B cell (primary cell): ENCODE measurements at regions not wholly inside any gene's neighbourhood (a gene's known extent, or its start where the extent isn't known, plus 50 kb on each side); places are given as distances from the start of the nearest gene placed in this dataset.

Experiments used
- ATAC-seq: fragments of 200-7000 bp; cut with Tn5 transposase; one replicate; pipeline ENCODE4 v1.10.0; 2021; ENCODE audit warnings: low read depth, mild to moderate bottlenecking, moderate number of reproducible peaks, moderate library complexity
- CTCF ChIA-PET: fragments of 350-600 bp; sonication (Branson Sonifier 250); formaldehyde crosslinking; loops from one replicate; lab custom pipeline; 2021; ENCODE audit warnings: antibody characterized with exemption, inconsistent platforms; lab: Charles Lee
- POLR2A ChIA-PET: fragments of 350-600 bp; sonication (Branson Sonifier 250); formaldehyde crosslinking; loops from one replicate; lab custom pipeline; 2021; ENCODE audit warnings: antibody characterized with exemption; lab: Charles Lee
- DNase-seq: peaks from one replicate; pipeline ENCODE4 v3.0.0; 2013
- H2AFZ ChIP-seq: 2 replicates; pipeline ENCODE4 v1.6.1; 2012; ENCODE audit warnings: mild to moderate bottlenecking, low read depth, low read length; ENCODE audit not compliant: insufficient read depth, poor library complexity, severe bottlenecking
- H3K27ac ChIP-seq, 2 donors: 1 replicate in 1 of 2; 2 replicates in 1 of 2; pipeline ENCODE4 v1.5.1; 2012 to 2013; ENCODE audit warnings: low read length in 2 of 2, mild to moderate bottlenecking in 2 of 2, moderate library complexity in 1 of 2
- H3K27me3 ChIP-seq, 4 experiments: fragments of 200-600 bp in 1 of 4; sonication (generic) in 1 of 4; replicated peaks in 1 of 4; 1 replicate in 2 of 4; 2 replicates in 2 of 4; pipeline versions ENCODE4 v1.6.1 to v1.7.0; 2013 to 2016; ENCODE audit warnings: low read length in 3 of 4, mild to moderate bottlenecking in 2 of 4, mixed read lengths in 1 of 4, moderate library complexity in 1 of 4; ENCODE audit not compliant: insufficient read depth in 4 of 4, control insufficient read depth in 3 of 4; ENCODE audit errors: control extremely low read depth in 1 of 4
- H3K36me3 ChIP-seq, 2 experiments: replicated peaks in 1 of 2; 1 replicate in 1 of 2; 2 replicates in 1 of 2; pipeline versions ENCODE4 v1.6.1 to v1.7.1; 2013; ENCODE audit warnings: low read length in 1 of 2; ENCODE audit not compliant: insufficient read depth in 2 of 2, control insufficient read depth in 1 of 2; ENCODE audit errors: control extremely low read depth in 1 of 2, extremely low read depth in 1 of 2
- H3K4me1 ChIP-seq, 2 donors: fragments of 200-600 bp in 1 of 2; sonication (generic) in 1 of 2; 1 replicate in 1 of 2; 2 replicates in 1 of 2; pipeline versions ENCODE4 v1.5.1 to v1.6.1; 2013 to 2017; ENCODE audit warnings: low read length in 2 of 2; ENCODE audit not compliant: control insufficient read depth in 2 of 2, insufficient read depth in 2 of 2
- H3K4me2 ChIP-seq: replicated peaks from 2 replicates; pipeline ENCODE3; 2012; ENCODE audit warnings: mild to moderate bottlenecking, low read depth, low read length; ENCODE audit not compliant: poor library complexity, severe bottlenecking
- H3K4me3 ChIP-seq, 5 experiments: fragments of 200-600 bp in 1 of 5; sonication (generic) in 1 of 5; 1 replicate in 3 of 5; 2 replicates in 2 of 5; pipeline versions ENCODE4 v1.5.1 to v1.7.0; 2011 to 2016; ENCODE audit warnings: low read length in 4 of 5, mild to moderate bottlenecking in 4 of 5, low read depth in 2 of 5, control low read depth in 1 of 5, moderate library complexity in 1 of 5; ENCODE audit not compliant: insufficient read depth in 1 of 5; ENCODE audit errors: control extremely low read depth in 1 of 5, extremely low read depth in 1 of 5
- H3K79me2 ChIP-seq: fragments of 200-600 bp; sonication (generic); one replicate; pipeline ENCODE4 v1.6.0; 2016; ENCODE audit warnings: low read length; ENCODE audit not compliant: control insufficient read depth, insufficient read depth
- H3K9ac ChIP-seq: fragments of 200-600 bp; sonication (generic); 2 replicates; pipeline ENCODE4 v1.6.1; 2017; ENCODE audit warnings: mild to moderate bottlenecking, low read length, moderate library complexity
- H3K9me3 ChIP-seq, 3 donors: one replicate each; pipeline versions ENCODE4 v1.6.1 to v1.7.1; 2013; ENCODE audit warnings: low read length in 2 of 3; ENCODE audit not compliant: control insufficient read depth in 2 of 3, insufficient read depth in 1 of 3; ENCODE audit errors: control extremely low read depth in 1 of 3
- H4K20me1 ChIP-seq: 2 replicates; pipeline ENCODE4 v1.6.0; 2012; ENCODE audit warnings: mild to moderate bottlenecking, low read length; ENCODE audit not compliant: insufficient read depth, control insufficient read depth, poor library complexity, severe bottlenecking
- H3K27ac Mint-ChIP-seq: one replicate; pipeline ENCODE4 v1.8.0; 2021; ENCODE audit warnings: mixed read lengths
- H3K27me3 Mint-ChIP-seq: one replicate; pipeline ENCODE4 v1.8.0; 2021; ENCODE audit warnings: mixed read lengths
- H3K4me1 Mint-ChIP-seq: one replicate; pipeline ENCODE4 v1.8.0; 2021; ENCODE audit warnings: mixed read lengths
- H3K4me3 Mint-ChIP-seq: one replicate; pipeline ENCODE4 v1.8.0; 2021; ENCODE audit warnings: mixed read lengths
- H3K9me3 Mint-ChIP-seq: one replicate; pipeline ENCODE4 v1.8.0; 2022; ENCODE audit warnings: mixed read lengths; ENCODE audit not compliant: insufficient read depth
- CTCF ChIP-seq: fragments of 200-600 bp; IDR thresholded peaks from one replicate; pipeline ENCODE4 v1.8.0; 2022; ENCODE audit warnings: antibody characterized with exemption, mild to moderate bottlenecking
- EZH2 ChIP-seq: IDR thresholded peaks from 2 replicates; pipeline ENCODE4 v1.6.1; 2012; ENCODE audit warnings: borderline replicate concordance, low read depth, mild to moderate bottlenecking, moderate library complexity, low read length; ENCODE audit not compliant: insufficient read depth, poor library complexity, severe bottlenecking
- WGBS: methylation state at CpG from one replicate; pipeline ENCODE4 v1.1.5; 2013; ENCODE audit warnings: missing lambda C conversion rate; ENCODE audit not compliant: insufficient coverage; 5-methylcytosine and 5-hydroxymethylcytosine counted together
- intact Hi-C: fragments of 100-400 bp; cut with micrococcal nuclease; formaldehyde crosslinking; loops from one replicate; pipeline ENCODE4 v1.10.0; 2022

GRCh38 chr15:29968099-29968894 is 114.5 kb upstream of the GOLGA8J start:
- Histone ChIP-seq H3K9ac (no peak overlapping the region), H3K36me3 (no peaks in the 10 kb centered on the region), H3K4me2 (no peak overlapping the region), H3K27me3 (peaks cover 0 to 18% (median 10%) of the 10 kb centered on the region in 4 experiments), H3K79me2 (no peaks in the 10 kb centered on the region), H3K9me3 (peaks cover 0 to 5% (median 0%) of the 10 kb centered on the region in 3 donors), H3K27ac (no peak overlapping the region), H2AFZ (no peak overlapping the region), H4K20me1 (no peaks in the 10 kb centered on the region), H3K4me1 (no peaks in the 10 kb centered on the region), H3K4me3 (no peak overlapping the region)
- intact Hi-C loops = no loop called here
- no peaks in the 10 kb centered on the region for H3K4me1 Mint-ChIP-seq
- ATAC-seq (no peak), DNase-seq (no peak)
- H3K9me3 Mint-ChIP-seq = peaks cover 2% of the 10 kb centered on the region
- H3K27ac Mint-ChIP-seq = no peak overlapping the region
- ChIA-PET CTCF (no interaction called here), POLR2A (no interaction called here)
- peaks cover 49% of the 10 kb centered on the region for H3K27me3 Mint-ChIP-seq
- no peak for TF ChIP-seq CTCF
- no peak for TF ChIP-seq EZH2
- 11% methylated on average over 91 of the region's 91 CpGs for WGBS
- H3K4me3 Mint-ChIP-seq = no peak overlapping the region

GRCh38 chr15:29962407-29962806 is 120.3 kb upstream of the GOLGA8J start:
- no peaks in the 10 kb centered on the region for H3K4me1 Mint-ChIP-seq
- CTCF ChIA-PET = no interaction called here
- peaks cover 0 to 2% (median 1%) of the 10 kb centered on the region in 4 experiments for H3K27me3 ChIP-seq

More at GRCh38 chr15:29962407-29962806, 120.3 kb upstream of the GOLGA8J start:
- Histone ChIP-seq H3K36me3 (no peaks in the 10 kb centered on the region), H3K4me3 (no peak overlapping the region), H2AFZ (no peak overlapping the region), H3K9ac (no peak overlapping the region), H3K27ac (no peak overlapping the region), H3K4me2 (no peak overlapping the region), H4K20me1 (no peaks in the 10 kb centered on the region), H3K4me1 (no peaks in the 10 kb centered on the region), H3K79me2 (no peaks in the 10 kb centered on the region), H3K9me3 (no peaks in the 10 kb centered on the region)
- no peak overlapping the region for H3K4me3 Mint-ChIP-seq
- WGBS = 86% methylated on average over 1 of the region's 1 CpG
- no peak for DNase-seq
- H3K9me3 Mint-ChIP-seq = no peaks in the 10 kb centered on the region
- H3K27ac Mint-ChIP-seq = no peak overlapping the region
- intact Hi-C loops = no loop called here
- POLR2A ChIA-PET = no interaction called here
- no peak for ATAC-seq
- H3K27me3 Mint-ChIP-seq = peaks cover 27% of the 10 kb centered on the region
- TF ChIP-seq CTCF = no peak
- no peak for TF ChIP-seq EZH2
